Neural progenitor cell (in vitro differentiated cells): ENCODE measurements at regions not wholly inside any gene's neighbourhood (a gene's known extent, or its start where the extent isn't known, plus 50 kb on each side); places are given as distances from the start of the nearest gene placed in this dataset.

Experiments
- DNase-seq: peaks from one replicate; pipeline ENCODE4 v3.0.0-alpha.2; 2016; ENCODE audit warnings: low spot score
- H2AFZ ChIP-seq: fragments of 200-600 bp; sonication (generic); replicated peaks from 2 replicates; pipeline ENCODE4 v1.6.1; 2016; ENCODE audit warnings: antibody characterized with exemption
- H3F3A ChIP-seq: fragments of 200-600 bp; sonication (generic); 2 replicates; pipeline ENCODE4 v1.6.1; 2016; ENCODE audit warnings: antibody characterized with exemption, low read depth
- H3K27ac ChIP-seq: fragments of 200-600 bp; sonication (generic); 2 replicates; pipeline ENCODE4 v1.5.1; 2016; ENCODE audit warnings: mild to moderate bottlenecking
- H3K27me3 ChIP-seq: fragments of 200-600 bp; sonication (generic); 2 replicates; pipeline ENCODE4 v1.6.1; 2016; ENCODE audit warnings: mild to moderate bottlenecking, moderate library complexity
- H3K36me3 ChIP-seq: fragments of 200-600 bp; sonication (generic); 2 replicates; pipeline ENCODE4 v1.5.1; 2016
- H3K4me1 ChIP-seq: fragments of 200-600 bp; sonication (generic); 2 replicates; pipeline ENCODE4 v1.6.1; 2016; ENCODE audit warnings: mixed run types
- H3K4me2 ChIP-seq: fragments of 200-600 bp; sonication (generic); 2 replicates; pipeline ENCODE4 v1.6.1; 2016
- H3K4me3 ChIP-seq: fragments of 200-600 bp; sonication (generic); 2 replicates; pipeline ENCODE4 v1.5.1; 2016
- H3K79me2 ChIP-seq: fragments of 200-600 bp; sonication (generic); 2 replicates; pipeline ENCODE4 v1.6.1; 2016; ENCODE audit warnings: low read depth
- H3K9ac ChIP-seq: fragments of 200-600 bp; sonication (generic); 2 replicates; pipeline ENCODE4 v1.6.1; 2016
- H3K9me3 ChIP-seq: fragments of 200-600 bp; sonication (generic); 2 replicates; pipeline ENCODE4 v1.5.1; 2016; ENCODE audit warnings: low read depth
- H4K20me1 ChIP-seq: fragments of 200-600 bp; sonication (generic); 2 replicates; pipeline ENCODE4 v1.6.1; 2016; ENCODE audit warnings: low read depth
- H3K27ac Mint-ChIP-seq: 3 replicates; pipeline ENCODE4 v1.8.0; 2021; ENCODE audit warnings: mixed read lengths
- H3K27me3 Mint-ChIP-seq: 2 replicates; pipeline ENCODE4 v1.8.0; 2022; ENCODE audit warnings: low read depth, mild to moderate bottlenecking, inconsistent platforms, moderate library complexity, mixed read lengths; ENCODE audit not compliant: insufficient read depth
- H3K36me3 Mint-ChIP-seq: 3 replicates; pipeline ENCODE4 v1.8.0; 2021; ENCODE audit warnings: mixed read lengths
- H3K4me1 Mint-ChIP-seq: 3 replicates; pipeline ENCODE4 v1.8.0; 2021; ENCODE audit warnings: mixed read lengths
- H3K4me3 Mint-ChIP-seq: 3 replicates; pipeline ENCODE4 v1.8.0; 2021; ENCODE audit warnings: mild to moderate bottlenecking, moderate library complexity, mixed read lengths
- H3K9me3 Mint-ChIP-seq: 3 replicates; pipeline ENCODE4 v1.8.0; 2020; ENCODE audit warnings: mixed read lengths
- EZH2 ChIP-seq: fragments of 200-600 bp; sonication (generic); IDR thresholded peaks from 2 replicates; pipeline ENCODE4 v1.6.1; 2017; ENCODE audit warnings: antibody characterized with exemption, mild to moderate bottlenecking, moderate library complexity
- EZH2phosphoT487 ChIP-seq: fragments of 200-600 bp; sonication (generic); IDR thresholded peaks from 2 replicates; pipeline ENCODE4 v1.6.1; 2017; ENCODE audit warnings: antibody characterized with exemption
- TF ChIP-seq, protein P1 (sequence below): fragments of 200-600 bp; sonication (generic); IDR thresholded peaks from 2 replicates; pipeline ENCODE4 v1.5.1; 2017; ENCODE audit warnings: antibody characterized with exemption, mild to moderate bottlenecking

DNA sequence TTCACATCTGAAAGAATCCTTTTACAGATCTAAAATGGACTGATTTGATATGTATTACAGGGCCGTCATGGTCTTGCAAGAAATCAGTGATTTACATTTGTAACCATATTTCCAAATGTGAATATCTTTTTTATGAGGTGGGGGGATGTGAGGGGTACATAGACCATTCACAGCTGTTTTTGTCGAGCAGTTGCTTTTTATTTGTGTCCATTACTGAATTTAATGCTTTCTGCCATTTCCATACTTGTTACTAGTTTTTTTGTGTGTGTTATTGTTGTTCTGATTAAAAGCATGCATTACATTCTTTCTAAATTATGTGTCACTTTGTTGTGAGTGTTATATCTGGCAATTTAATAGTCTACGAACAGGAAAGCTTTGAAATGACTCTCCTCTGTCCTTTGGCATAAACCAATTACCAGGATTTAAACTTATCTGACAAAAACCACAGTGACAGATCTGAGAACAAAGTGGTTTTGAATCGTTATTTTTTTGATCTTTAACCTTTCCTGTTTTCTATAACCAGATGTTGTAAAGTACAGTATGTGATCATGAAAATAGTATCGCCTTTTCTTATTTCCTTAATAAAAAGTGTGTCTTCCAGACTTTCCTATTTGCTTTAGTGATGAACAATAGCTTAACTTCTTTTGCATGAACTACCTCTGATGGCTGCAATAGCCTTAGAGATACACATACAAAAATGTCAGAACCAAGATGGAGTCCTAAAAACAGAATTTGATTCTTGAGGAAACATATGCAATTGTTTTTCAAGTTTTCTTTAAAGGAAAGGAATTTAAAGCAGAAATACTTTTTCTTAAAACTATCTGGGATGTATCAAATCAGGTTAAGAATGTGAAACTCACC is 354.2 kb upstream of the ACVR2A start:
- Histone ChIP-seq H3K79me2 (no peaks in the 10 kb centered on the region), H3K27me3 (no peaks in the 10 kb centered on the region), H3K9ac (no peak overlapping the region), H3K27ac (no peak overlapping the region), H4K20me1 (no peaks in the 10 kb centered on the region), H2AFZ (peak overlapping the region; percentile 29), H3K36me3 (no peaks in the 10 kb centered on the region), H3K9me3 (no peaks in the 10 kb centered on the region), H3K4me3 (no peak overlapping the region), H3K4me2 (no peak overlapping the region), H3K4me1 (peaks cover 31% of the 10 kb centered on the region), H3F3A (peaks cover 8% of the 10 kb centered on the region)
- Mint-ChIP-seq H3K27me3 (no peaks in the 10 kb centered on the region), H3K4me3 (no peak overlapping the region), H3K36me3 (no peaks in the 10 kb centered on the region), H3K9me3 (peaks cover 2% of the 10 kb centered on the region), H3K4me1 (peaks cover 11% of the 10 kb centered on the region), H3K27ac (no peak overlapping the region)
- DNase-seq, result no peak
- TF ChIP-seq EZH2phosphoT487 (no peak), EZH2 (no peak)
- TF ChIP-seq, protein P1, sequence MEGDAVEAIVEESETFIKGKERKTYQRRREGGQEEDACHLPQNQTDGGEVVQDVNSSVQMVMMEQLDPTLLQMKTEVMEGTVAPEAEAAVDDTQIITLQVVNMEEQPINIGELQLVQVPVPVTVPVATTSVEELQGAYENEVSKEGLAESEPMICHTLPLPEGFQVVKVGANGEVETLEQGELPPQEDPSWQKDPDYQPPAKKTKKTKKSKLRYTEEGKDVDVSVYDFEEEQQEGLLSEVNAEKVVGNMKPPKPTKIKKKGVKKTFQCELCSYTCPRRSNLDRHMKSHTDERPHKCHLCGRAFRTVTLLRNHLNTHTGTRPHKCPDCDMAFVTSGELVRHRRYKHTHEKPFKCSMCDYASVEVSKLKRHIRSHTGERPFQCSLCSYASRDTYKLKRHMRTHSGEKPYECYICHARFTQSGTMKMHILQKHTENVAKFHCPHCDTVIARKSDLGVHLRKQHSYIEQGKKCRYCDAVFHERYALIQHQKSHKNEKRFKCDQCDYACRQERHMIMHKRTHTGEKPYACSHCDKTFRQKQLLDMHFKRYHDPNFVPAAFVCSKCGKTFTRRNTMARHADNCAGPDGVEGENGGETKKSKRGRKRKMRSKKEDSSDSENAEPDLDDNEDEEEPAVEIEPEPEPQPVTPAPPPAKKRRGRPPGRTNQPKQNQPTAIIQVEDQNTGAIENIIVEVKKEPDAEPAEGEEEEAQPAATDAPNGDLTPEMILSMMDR, result no peak

- Histone ChIP-seq H3F3A (peaks cover 8% of the 10 kb centered on the region), H3K9ac (no peak overlapping the region), H2AFZ (no peak overlapping the region), H3K4me3 (no peak overlapping the region), H3K4me1 (peaks cover 36% of the 10 kb centered on the region), H3K4me2 (no peak overlapping the region), H3K9me3 (no peaks in the 10 kb centered on the region), H3K79me2 (no peaks in the 10 kb centered on the region), H3K27me3 (no peaks in the 10 kb centered on the region), H4K20me1 (no peaks in the 10 kb centered on the region), H3K36me3 (no peaks in the 10 kb centered on the region), H3K27ac (no peak overlapping the region)
- Mint-ChIP-seq H3K9me3 (no peaks in the 10 kb centered on the region), H3K36me3 (no peaks in the 10 kb centered on the region), H3K4me3 (no peak overlapping the region), H3K27ac (no peak overlapping the region), H3K4me1 (peaks cover 11% of the 10 kb centered on the region), H3K27me3 (no peaks in the 10 kb centered on the region)
- TF ChIP-seq EZH2 (no peak), EZH2phosphoT487 (no peak)
- TF ChIP-seq, protein P1, result no peak
- DNase-seq, result peak; percentile 18
Observed at GRCh38 chr2:147488472-147488871, 356.4 kb upstream of the ACVR2A start.

GRCh38 chr2:147487978-147488289 is 356.9 kb upstream of the ACVR2A start:
- Histone ChIP-seq H3K9ac (no peak overlapping the region), H3K36me3 (no peaks in the 10 kb centered on the region), H4K20me1 (no peaks in the 10 kb centered on the region), H3K4me1 (peaks cover 36% of the 10 kb centered on the region), H3K79me2 (no peaks in the 10 kb centered on the region), H3K9me3 (no peaks in the 10 kb centered on the region), H3K4me3 (no peak overlapping the region), H3K4me2 (peak overlapping the region; percentile 40), H3K27me3 (no peaks in the 10 kb centered on the region), H3F3A (peaks cover 8% of the 10 kb centered on the region), H2AFZ (no peak overlapping the region), H3K27ac (no peak overlapping the region)
- Mint-ChIP-seq H3K4me3 (no peak overlapping the region), H3K27ac (no peak overlapping the region), H3K9me3 (no peaks in the 10 kb centered on the region), H3K4me1 (peaks cover 11% of the 10 kb centered on the region), H3K27me3 (no peaks in the 10 kb centered on the region), H3K36me3 (no peaks in the 10 kb centered on the region)
- DNase-seq, result no peak
- TF ChIP-seq, protein P1, result no peak
- TF ChIP-seq EZH2 (no peak), EZH2phosphoT487 (no peak)
